Fibroblast of peridontal ligament (primary cell): ENCODE measurements at regions not wholly inside any gene's neighbourhood (a gene's known extent, or its start where the extent isn't known, plus 50 kb on each side); places are given as distances from the start of the nearest gene placed in this dataset.

Experiments used
- DNase-seq: peaks from one replicate; pipeline ENCODE4 v3.0.0-alpha.2; 2010; ENCODE audit errors: extremely low read depth

DNA sequence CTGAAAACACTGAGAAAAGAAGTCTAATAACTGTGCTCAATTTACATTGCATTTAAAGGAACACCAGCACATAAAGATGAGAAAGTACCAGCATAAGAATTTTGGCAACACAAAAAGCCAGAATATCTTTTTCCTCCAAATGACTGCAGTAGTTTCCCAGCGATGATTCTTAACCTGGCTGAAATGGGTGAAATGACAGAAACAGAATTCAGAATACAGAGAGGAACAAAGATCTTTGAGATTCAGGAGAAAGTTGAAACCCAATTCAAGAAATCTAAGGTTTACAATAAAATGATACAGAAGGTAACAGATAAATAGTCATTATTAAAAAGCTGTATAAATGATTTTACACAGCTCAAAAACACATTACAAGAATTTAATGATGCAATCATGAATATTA, 197.0 kb upstream of the EYS start:
- DNase-seq: no peak

- DNase-seq: no peak
Measured at GRCh38 chr6:65900928-65901327, 193.9 kb upstream of the EYS start.

DNA sequence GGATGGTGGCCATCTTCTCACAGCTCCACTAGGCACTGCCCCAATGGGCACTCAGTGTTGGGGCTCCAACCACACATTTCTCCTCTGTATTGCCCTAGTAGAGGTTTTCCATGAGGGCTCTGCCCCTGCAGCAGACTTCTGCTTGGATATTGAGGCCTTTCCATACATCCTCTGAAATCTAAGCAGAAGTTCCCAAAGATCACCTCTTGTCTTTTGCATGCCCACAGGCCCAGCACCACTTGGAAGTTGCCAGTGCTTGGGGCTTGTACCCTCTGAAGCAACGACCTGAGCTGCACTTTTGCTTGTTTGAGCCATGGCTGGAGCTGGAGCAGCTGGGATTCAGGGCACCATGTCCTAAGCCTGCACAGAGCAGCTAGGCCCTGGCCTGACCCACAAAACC, 189.1 kb upstream of the EYS start:
- DNase-seq: no peak

- DNase-seq: no peak
Measured at GRCh38 chr6:65876668-65877067, 169.6 kb upstream of the EYS start.

DNA sequence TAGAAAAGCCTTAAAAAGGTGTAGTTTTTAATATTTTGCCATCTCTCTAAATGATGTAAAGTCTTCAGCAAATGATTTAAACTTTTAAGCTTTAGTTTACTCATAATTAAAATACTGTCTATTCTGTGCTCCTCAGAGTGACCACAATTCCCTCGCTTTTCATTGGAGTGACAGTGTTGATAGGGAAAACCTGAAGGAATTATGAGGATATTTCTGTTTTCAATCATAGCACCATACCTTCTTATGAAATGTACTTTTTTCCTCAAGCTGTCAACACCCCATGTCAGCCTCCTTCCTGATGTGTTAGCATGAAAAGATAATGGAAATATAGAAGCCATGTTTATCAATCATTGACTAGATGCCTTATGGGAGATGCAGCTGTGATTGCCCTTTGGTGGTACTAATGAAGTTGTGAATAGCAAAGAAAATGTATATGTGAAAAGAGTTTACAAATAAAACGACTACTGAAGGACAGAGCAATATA, 145.4 kb upstream of the EYS start:
- DNase-seq: no peak

DNA sequence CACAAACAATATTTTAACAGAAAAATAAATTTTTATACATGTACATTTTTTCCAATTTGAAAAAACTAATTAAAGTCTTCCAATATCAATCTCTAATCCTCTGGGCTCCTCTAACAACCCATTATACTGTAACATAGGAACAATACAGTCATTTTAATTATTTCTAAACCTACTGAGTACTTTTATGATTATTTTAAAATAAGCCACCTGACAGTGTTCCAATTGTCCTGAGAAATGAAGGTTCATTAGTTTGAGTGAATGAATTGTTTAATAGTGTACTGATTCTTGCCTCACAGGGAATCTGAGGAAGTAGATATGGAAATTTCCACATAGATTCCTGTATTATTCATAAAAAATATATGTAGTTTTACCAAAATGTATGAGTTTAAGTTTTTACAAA, 123.1 kb upstream of the EYS start:
- no peak for DNase-seq

GRCh38 chr6:65819152-65819551, 112.1 kb upstream of the EYS start:
- DNase-seq: no peak

DNA sequence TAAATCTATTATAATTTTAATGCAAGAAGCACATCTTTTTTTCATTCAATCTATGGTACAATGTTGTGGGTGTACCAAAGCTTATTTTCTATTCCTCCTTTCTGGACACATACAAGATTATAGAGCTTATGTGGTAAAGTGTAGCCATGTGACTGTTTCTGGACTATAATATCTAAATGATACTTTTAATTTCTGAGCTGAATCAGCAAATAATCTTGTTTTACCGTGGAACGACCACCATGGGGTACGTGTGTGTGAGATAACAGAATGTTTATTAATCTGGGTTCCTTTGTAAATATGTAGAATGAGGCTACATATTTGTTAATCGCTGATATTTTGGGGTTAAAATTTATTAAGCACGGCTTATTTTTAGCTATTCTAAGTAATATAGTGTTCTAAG, 111.5 kb upstream of the EYS start:
- no peak for DNase-seq

DNA sequence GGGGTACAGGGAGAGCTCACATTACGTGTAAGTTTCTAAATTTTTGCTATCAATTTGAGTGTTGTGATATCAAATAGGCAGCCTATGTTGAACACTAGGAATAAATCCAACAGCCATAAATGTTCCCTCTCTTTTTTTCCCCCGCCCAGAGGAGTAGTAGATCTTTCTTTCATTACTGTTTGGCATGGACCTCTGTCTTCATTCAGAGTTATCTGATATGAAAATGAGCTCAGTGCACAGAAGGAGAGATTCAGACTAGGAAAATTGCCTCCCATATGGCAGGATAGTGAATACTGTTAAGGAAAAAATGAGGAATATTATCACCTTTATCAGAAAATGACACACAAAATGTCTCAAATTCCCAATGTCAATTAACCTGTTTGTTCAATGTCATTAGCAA, 110.0 kb upstream of the EYS start:
- DNase-seq: no peak

DNA sequence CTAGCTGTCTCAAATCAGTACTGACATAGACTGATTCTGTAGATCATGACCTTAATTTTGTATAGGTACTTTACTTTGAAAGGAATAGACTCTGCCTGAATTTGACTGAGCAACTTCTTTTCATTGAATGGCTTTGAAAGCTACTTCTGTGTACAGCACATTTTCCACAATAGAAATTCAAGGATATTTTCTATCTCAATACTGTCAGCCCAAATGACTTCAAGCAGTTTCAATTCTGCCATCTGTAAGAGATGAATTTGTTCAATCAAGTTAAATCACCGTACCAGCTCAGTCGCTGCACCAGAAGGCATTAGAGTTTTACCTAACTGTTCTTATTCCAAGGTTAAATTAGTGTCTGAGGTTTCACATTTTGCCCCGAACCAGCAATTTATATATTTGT, 107.0 kb upstream of the EYS start:
- no peak for DNase-seq

- no peak for DNase-seq
Measured at GRCh38 chr6:65803186-65803585, 96.2 kb upstream of the EYS start.

DNA sequence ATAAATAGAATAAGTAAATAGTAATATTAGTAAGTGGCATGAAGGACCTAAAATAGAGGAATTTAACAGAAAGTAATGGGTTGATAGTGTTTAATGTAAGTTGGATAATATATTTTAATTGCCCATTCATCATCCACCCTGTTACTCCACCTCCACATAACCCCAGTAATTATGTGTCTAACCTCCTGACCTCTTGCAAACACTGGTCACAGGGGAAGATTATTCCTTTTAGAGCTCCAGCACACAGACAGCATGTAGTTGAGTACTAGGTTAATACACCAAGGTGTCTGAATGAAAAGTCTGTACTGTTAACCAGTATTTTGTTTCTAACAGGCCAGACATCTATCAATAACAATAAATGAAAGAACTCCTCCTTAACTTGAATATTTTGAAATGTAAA, 92.4 kb upstream of the EYS start:
- DNase-seq: no peak

- DNase-seq: no peak
Measured at GRCh38 chr6:65798280-65799014, 91.4 kb upstream of the EYS start.

- no peak for DNase-seq
Measured at GRCh38 chr6:65790666-65791065, 83.6 kb upstream of the EYS start.

GRCh38 chr6:65787787-65788186, 80.8 kb upstream of the EYS start:
- DNase-seq: no peak

- no peak for DNase-seq
Measured at GRCh38 chr6:65786815-65787214, 79.8 kb upstream of the EYS start.

DNA sequence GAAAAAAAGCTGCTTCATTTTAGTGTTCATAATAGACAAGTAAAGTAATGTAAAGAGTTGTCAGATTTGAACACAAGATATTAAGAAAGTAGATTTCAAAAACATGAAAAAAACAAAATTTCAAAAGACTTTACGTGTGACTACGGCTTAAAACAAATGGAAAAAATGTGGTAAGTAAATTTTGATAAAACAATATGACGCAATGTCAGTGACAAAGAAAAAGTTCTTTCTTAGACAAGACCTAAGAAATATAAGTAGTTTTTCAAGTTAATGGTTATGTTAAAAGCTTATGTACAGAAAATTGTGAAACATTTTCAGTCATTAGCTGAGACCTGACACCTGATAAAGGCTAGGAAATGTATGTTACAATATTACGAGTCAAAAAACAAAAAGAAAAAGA, 73.7 kb upstream of the EYS start:
- no peak for DNase-seq

DNA sequence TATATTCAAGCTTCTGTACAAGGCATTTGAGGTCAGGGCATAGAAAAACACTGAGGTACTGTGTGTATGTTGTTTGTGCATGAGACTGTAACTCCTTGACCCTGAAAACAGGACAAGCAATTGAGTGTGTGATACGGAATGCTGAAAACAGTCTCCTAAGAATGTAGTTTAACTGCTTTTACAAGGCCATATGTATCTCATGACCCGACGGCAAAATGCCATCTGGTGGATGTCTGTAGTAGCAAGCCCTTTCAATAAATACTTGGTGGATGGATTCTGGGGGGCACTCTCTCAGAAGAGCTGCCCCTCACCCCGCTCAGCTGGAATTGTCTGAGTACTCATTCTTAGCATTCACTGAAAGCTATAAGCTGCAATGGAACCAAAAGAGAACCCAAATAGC, 69.3 kb upstream of the EYS start:
- DNase-seq: no peak

GRCh38 chr6:65771946-65772345, 64.9 kb upstream of the EYS start:
- no peak for DNase-seq

DNA sequence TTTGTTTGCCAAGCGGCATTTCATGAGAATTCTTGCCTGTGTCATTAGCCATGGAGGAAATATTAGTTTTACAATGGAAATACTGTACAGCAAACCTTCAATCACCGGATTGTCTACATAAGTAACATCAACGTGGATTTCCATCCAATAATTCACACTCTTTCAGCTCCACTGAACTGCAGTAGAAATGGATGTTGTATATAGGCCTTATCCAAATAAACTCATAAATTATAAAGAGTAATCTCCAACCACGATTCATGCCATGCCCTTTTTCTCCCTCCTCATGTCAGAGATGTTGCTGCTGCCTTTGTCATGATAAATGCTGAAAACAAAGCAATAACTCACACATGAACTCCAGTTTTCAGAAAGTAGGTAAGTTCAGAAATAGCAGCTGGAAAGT, 54.9 kb upstream of the EYS start:
- no peak for DNase-seq

DNA sequence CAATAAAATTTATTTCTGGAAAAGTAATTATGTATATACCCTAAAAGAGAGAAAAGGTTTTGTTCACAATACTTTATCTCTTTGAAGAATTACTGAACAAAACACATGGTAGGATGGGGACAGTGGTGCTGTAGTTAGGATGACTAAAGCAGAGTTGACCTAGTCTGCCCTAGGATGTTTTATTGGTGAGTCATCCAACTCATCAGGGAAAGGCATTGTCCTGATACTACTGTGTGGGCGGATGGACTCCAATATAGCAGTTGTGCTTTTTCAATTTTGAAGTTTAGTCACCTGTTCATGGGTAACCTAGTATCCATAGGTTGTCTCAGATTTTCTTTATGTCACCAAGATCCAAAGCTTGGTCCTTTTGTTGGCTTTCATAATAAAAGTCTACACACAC, 53.3 kb upstream of the EYS start:
- no peak for DNase-seq
